ENCODE measurements at regions not wholly inside any gene's neighbourhood (a gene's known extent, or its start where the extent isn't known, plus 50 kb on each side); places are given as distances from the start of the nearest gene placed in this dataset.

DNA sequence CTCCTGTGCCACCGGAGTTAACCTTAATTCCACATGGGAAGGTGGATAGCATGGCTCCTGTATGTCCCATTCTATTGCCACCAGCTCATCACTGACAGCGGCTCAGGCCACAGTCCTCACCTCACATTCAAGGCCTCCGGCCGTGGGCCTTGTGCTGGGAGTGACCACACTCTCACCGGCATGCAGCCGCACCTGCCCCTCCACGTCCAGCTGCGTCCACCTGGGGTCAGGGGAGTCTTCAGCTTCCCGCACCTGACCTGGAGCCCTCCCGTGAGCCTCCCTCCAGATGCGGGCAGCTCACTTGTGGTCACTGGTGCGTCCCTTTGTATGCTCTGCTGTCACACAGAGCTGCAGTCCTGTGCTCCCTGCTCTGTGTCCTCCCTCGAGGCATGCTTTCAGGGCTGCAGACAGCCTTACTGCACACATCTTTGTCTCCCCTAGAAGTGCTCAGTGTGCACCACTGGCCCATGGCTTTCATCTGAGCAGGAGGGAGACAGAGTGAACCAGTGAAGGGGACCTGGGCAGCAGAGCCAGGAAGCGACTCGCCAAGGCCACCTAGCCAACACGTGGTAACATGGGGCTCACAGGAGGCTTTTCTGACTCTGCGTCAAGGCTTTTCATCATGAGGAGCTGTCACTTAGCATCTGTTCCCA lies 210.1 kb downstream of the ERCC6L2 start:
- DNase-seq (ENCODE audit: low read depth): no peak
- TF ChIP-seq CTCF (IDR thresholded peaks at IDR 0.05; ENCODE audit: insufficient read depth, low read length): no peak
- no peak overlapping the region for H3K4me3 ChIP-seq (ENCODE audit: low read depth, low read length)

- no peak for DNase-seq (ENCODE audit: low read depth)
- no peak for TF ChIP-seq CTCF (IDR thresholded peaks at IDR 0.05; ENCODE audit: insufficient read depth, low read length)
- H3K4me3 ChIP-seq (ENCODE audit: low read depth, low read length): no peak overlapping the region
Observed at GRCh38 chr9:96084331-96084734, 208.8 kb downstream of the ERCC6L2 start.

GRCh38 chr9:96082516-96083232 lies 207.2 kb downstream of the ERCC6L2 start:
- no peak overlapping the region for H3K4me3 ChIP-seq (ENCODE audit: low read depth, low read length)
- DNase-seq (ENCODE audit: low read depth): no peak
- no peak for TF ChIP-seq CTCF (IDR thresholded peaks at IDR 0.05; ENCODE audit: insufficient read depth, low read length)

DNA sequence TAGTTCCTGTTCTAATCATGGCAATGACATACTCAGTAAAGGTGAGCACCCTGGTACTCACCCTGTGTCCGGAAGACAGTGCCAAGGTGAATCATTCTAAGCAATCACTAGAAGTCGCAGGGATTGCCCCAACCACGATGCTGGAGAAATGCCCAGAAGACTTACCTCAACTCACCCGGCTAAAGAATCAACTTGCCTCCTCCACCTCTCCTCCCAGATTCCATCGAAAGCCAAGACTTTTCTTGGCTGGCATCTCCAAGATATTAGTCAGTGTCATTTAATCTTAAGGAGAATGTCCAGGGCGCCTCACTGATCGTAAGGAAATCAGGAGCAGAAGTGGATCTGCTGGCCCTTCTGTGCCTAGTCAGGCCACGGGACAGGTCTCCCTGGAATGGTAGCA lies 204.9 kb downstream of the ERCC6L2 start:
- TF ChIP-seq CTCF (IDR thresholded peaks at IDR 0.05; ENCODE audit: insufficient read depth, low read length): no peak
- H3K4me3 ChIP-seq (ENCODE audit: low read depth, low read length): no peak overlapping the region
- no peak for DNase-seq (ENCODE audit: low read depth)

DNA sequence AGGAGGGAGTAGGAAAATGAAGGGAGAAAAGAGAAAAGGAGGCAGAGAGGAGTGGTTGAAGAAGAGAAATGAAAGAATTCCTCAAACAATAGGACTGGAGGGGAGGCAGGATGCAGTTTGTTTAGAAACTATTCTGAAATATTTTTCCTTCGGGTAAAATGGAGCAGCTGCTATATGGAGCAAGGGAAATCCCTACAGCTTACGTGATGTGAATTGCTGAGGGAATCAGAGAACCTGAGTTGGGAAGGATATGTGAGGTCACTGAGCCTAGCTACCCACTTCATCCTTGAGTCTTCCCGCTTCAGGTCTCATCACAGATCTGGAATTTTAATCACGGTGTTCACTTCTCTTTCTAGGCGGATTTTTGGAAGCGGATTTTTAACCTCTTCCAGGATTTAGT lies 204.3 kb downstream of the ERCC6L2 start:
- DNase-seq (ENCODE audit: low read depth): no peak
- no peak for TF ChIP-seq CTCF (IDR thresholded peaks at IDR 0.05; ENCODE audit: insufficient read depth, low read length)
- H3K4me3 ChIP-seq (ENCODE audit: low read depth, low read length): no peak overlapping the region

DNA sequence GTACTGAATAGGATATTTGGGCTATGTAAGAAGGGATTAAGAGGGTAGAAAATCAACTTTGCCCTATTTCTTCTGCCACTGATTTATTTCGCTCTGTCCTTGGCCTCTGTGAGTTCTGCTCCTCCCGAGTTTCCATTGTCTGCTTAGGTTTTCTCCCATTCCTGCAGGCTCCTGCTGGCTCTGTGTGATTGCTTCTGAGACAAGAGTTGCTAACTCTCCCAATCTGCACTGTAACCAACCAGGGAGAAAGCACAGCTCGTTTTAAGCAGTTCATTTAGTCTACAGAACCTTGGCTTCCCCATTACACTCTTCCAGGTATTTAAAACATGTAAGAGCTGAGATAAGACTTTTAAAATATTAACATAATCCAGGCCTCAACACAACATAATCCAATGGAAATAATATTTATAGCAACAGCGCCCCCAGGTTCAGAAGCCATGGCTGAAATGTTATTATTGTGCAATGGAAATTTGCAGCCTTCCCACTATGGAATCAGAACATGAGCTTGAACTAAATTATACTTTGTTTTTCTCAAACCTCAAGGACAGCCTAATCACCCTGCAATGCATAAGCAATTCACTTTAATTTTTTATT lies 203.5 kb downstream of the ERCC6L2 start:
- no peak for TF ChIP-seq CTCF (IDR thresholded peaks at IDR 0.05; ENCODE audit: insufficient read depth, low read length)
- no peak for DNase-seq (ENCODE audit: low read depth)
- no peak overlapping the region for H3K4me3 ChIP-seq (ENCODE audit: low read depth, low read length)
